ENCODE measurements at regions not wholly inside any gene's neighbourhood (a gene's known extent, or its start where the extent isn't known, plus 50 kb on each side); places are given as distances from the start of the nearest gene placed in this dataset.
"Not testable (repeated sequence)": the region's sequence is repeated elsewhere in the genome, so short reads cannot be mapped to it uniquely, and the experiment has no call there.

GRCh38 chr1:30548294-30548693, 175.1 kb downstream of the MATN1 start:
- Histone ChIP-seq H2AFZ (ENCODE audit: control insufficient read depth, low read depth, low read length) (no peak overlapping the region), H3K79me2 (ENCODE audit: control insufficient read depth, insufficient read depth, low read length) (no peaks in the 10 kb centered on the region), H3K9me3 (replicated peaks; ENCODE audit: control insufficient read depth, insufficient read depth, low read length) (no peaks in the 10 kb centered on the region; the same call in 2 of the 3 replicates), H3K4me3 (no peak overlapping the region), H4K20me1 (ENCODE audit: control insufficient read depth, insufficient read depth) (no peaks in the 10 kb centered on the region), H3K27me3 (replicated peaks in 1 of 2; ENCODE audit: control insufficient read depth in 2 of 2, insufficient read depth in 2 of 2, low read length in 1 of 2) (no peaks in the 10 kb centered on the region), H3K27ac (ENCODE audit: control insufficient read depth, insufficient read depth) (no peak overlapping the region), H3K36me3 (ENCODE audit: control insufficient read depth in 2 of 2, insufficient read depth in 2 of 2, low read length in 1 of 2) (no peaks in the 10 kb centered on the region), H3K4me1 (ENCODE audit: control insufficient read depth, insufficient read depth, low read length) (no peaks in the 10 kb centered on the region), H3K4me2 (ENCODE audit: control insufficient read depth, insufficient read depth) (no peak overlapping the region), H3K9ac (ENCODE audit: control insufficient read depth, insufficient read depth, low read length) (no peak overlapping the region)
- no peak for TF ChIP-seq JUND (IDR thresholded peaks at IDR 0.05; ENCODE audit: low read depth, low read length)
- TF ChIP-seq IKZF1 (conservative IDR thresholded peaks at IDR 0.05) = no peak
- no peak for TF ChIP-seq NFYA (IDR thresholded peaks at IDR 0.05; ENCODE audit: borderline replicate concordance, low read depth, low read length)
- no peak for TF ChIP-seq CHD1 (IDR thresholded peaks at IDR 0.05; ENCODE audit: low read depth, low read length)
- TF ChIP-seq SMC3 (IDR thresholded peaks at IDR 0.05; ENCODE audit: borderline replicate concordance, low read length) = no peak
- no peak for TF ChIP-seq STAT1 (conservative IDR thresholded peaks at IDR 0.05)
- TF ChIP-seq E4F1 (IDR thresholded peaks at IDR 0.05; ENCODE audit: borderline replicate concordance, partially characterized antibody) = no peak
- no peak for TF ChIP-seq SIN3A (IDR thresholded peaks at IDR 0.05; ENCODE audit: low read depth, low read length)
- TF ChIP-seq CREB1 (IDR thresholded peaks at IDR 0.05; ENCODE audit: low read depth) = no peak
- TF ChIP-seq ZNF622 (IDR thresholded peaks at IDR 0.05) = no peak
- TF ChIP-seq NFIC (IDR thresholded peaks at IDR 0.05; ENCODE audit: low read depth, low read length) = no peak
- no peak for TF ChIP-seq EED (IDR thresholded peaks at IDR 0.05; ENCODE audit: low read depth)
- no peak for TF ChIP-seq SKIL (IDR thresholded peaks at IDR 0.05; ENCODE audit: low read depth, poor library complexity, severe bottlenecking)
- no peak for TF ChIP-seq BACH1 (IDR thresholded peaks at IDR 0.05; ENCODE audit: borderline replicate concordance)
- no peak for TF ChIP-seq CHD4 (IDR thresholded peaks at IDR 0.05)
- intact Hi-C loops (cut with micrococcal nuclease; ENCODE audit: unreplicated experiment) (no loop called here), in situ Hi-C loops (cut with MboI) (no loop called here)
- RAD21 ChIA-PET (ENCODE audit: unreplicated experiment) = no interaction called here
- POLR2A ChIA-PET = no interaction called here
- FAIRE-seq (no peak), DNase-seq (ENCODE audit: low read depth, low spot score) (no peak), ATAC-seq (no peak)
- SMC1A ChIA-PET (ENCODE audit: uncharacterized antibody, unreplicated experiment) = no interaction called here
- no TSS peak for BruUV-seq (replicated peaks)
- WGBS (ENCODE audit: insufficient coverage, insufficient replicate concordance, low lambda C conversion rate, missing lambda C conversion rate) = 34% methylated on average over 2 of the region's 2 CpGs
- CTCF ChIA-PET = no interaction called here

GRCh38 chr1:30547326-30547725, 176.1 kb downstream of the MATN1 start:
- H2AFZ ChIP-seq (ENCODE audit: control insufficient read depth, low read depth, low read length); H4K20me1 ChIP-seq (ENCODE audit: control insufficient read depth, insufficient read depth); H3K4me2 ChIP-seq (ENCODE audit: control insufficient read depth, insufficient read depth); H3K27ac ChIP-seq (ENCODE audit: control insufficient read depth, insufficient read depth); DNase-seq (ENCODE audit: low read depth, low spot score); ATAC-seq; intact Hi-C loops (cut with micrococcal nuclease; ENCODE audit: unreplicated experiment); in situ Hi-C loops (cut with MboI); POLR2A ChIA-PET; RAD21 ChIA-PET (ENCODE audit: unreplicated experiment); H3K4me1 ChIP-seq (ENCODE audit: control insufficient read depth, insufficient read depth, low read length); H3K9ac ChIP-seq (ENCODE audit: control insufficient read depth, insufficient read depth, low read length); H3K27me3 ChIP-seq (replicated peaks in 1 of 2; ENCODE audit: control insufficient read depth in 2 of 2, insufficient read depth in 2 of 2, low read length in 1 of 2); H3K9me3 ChIP-seq (replicated peaks; ENCODE audit: control insufficient read depth, insufficient read depth, low read length); H3K79me2 ChIP-seq (ENCODE audit: control insufficient read depth, insufficient read depth, low read length); H3K36me3 ChIP-seq (ENCODE audit: control insufficient read depth in 2 of 2, insufficient read depth in 2 of 2, low read length in 1 of 2); SMC1A ChIA-PET (ENCODE audit: uncharacterized antibody, unreplicated experiment); H3K4me3 ChIP-seq; BruUV-seq (replicated peaks); FAIRE-seq; CTCF ChIA-PET: not testable (repeated sequence)
- 38% methylated on average over 2 of the region's 2 CpGs for WGBS (ENCODE audit: insufficient coverage, insufficient replicate concordance, low lambda C conversion rate, missing lambda C conversion rate)
